Fibroblast of skin of right quadriceps (primary cell): ENCODE measurements at regions not wholly inside any gene's neighbourhood (a gene's known extent, or its start where the extent isn't known, plus 50 kb on each side); places are given as distances from the start of the nearest gene placed in this dataset.

Source experiments
- DNase-seq: peaks from one replicate; pipeline ENCODE4 v3.0.0-alpha.2; 2013

DNA sequence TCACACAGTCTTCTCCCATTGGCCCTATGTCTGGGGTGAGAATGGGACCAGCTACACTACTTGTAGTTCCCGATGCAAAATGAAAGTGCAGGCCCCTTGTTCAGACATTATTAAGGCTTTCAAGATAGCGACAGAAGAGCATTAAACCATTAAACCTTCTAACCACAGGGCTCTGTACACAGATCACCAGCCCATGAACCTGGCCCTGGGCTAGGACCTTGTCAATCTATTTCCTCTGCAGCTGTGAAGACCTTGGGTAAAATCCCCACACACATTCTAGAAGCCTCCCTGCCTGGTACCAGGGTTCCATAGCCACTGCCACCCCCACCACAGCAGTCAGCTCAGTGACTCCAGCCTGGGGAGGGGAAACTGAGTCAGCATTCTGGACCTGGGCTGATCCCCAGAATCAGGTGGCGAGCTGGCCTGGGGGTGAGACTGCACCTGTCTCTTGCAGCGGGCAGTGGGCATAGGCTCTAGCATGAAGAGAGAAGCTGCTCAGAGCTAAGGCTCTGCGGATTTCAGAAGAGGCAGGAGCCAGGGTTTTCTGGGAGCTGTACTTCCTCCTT lies 119.7 kb upstream of the LHX1 start:
- no peak for DNase-seq

GRCh38 chr17:36818134-36818825 lies 119.0 kb upstream of the LHX1 start:
- no peak for DNase-seq

- DNase-seq: no peak
These were observed 113.2 kb upstream of the LHX1 start for GRCh38 chr17:36823850-36824677.

GRCh38 chr17:36824678-36825101 lies 112.6 kb upstream of the LHX1 start:
- no peak for DNase-seq

DNA sequence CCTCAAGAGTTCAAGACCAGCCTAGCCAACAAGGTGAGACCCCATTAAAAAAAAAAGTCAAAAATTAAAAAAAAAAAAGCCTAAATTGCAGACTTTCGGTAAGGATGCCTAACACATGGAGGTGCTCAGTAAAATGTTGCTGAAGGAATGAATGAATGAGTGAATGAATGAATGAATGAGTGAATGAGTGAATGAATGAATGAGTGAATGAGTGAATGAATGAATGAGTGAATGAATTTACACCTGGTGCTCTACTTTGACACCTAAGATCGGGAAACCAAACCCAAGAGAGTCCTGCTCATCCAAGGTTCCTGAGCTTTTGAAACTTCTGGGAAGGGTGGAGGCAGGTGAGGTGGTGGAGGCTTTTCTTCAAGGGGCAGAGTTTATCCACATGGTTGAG lies 112.2 kb upstream of the LHX1 start:
- no peak for DNase-seq

DNA sequence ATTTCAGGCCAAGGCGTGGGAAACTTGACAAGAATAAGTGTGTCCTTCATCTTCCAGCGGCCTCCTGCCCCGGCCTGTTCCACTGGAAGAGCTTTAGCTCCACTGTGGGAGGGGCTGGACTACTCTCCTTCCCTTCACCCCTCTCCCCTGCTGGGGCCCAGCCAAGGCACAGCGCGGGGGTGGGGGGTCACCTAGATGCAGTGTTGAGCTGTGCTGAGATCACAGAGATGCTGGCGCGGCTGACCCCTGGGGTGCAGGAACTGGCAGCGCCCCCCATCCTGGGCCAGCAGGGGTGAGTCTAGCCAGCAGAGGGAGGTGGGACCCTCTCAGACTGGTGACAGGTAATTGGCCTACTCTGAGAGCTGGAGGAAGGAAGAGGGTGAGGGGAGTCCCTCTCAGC lies 111.8 kb upstream of the LHX1 start:
- DNase-seq: no peak

GRCh38 chr17:36825951-36826350 lies 111.3 kb upstream of the LHX1 start:
- DNase-seq: no peak

GRCh38 chr17:36827081-36827480 lies 110.2 kb upstream of the LHX1 start:
- no peak for DNase-seq

DNA sequence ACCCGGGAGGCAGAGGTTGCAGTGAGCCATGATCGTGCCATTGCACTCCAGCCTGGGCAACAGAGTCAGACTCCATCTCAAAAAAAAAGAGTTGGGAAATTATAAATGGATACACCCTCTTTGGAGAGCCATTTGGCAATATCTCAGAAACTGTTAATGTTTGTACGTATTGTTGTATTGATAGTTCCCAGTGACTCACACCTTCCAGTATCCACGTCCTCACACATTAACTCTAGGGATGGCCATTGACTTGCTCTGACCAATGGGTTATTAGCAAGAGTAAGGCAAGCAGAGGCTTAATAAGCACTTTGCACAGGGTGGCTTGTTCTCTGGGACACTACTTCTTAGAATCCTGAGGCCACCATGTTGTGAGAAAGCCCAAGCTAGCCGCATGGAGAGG lies 107.6 kb upstream of the LHX1 start:
- no peak for DNase-seq

- DNase-seq: no peak
These were observed 104.0 kb upstream of the LHX1 start for GRCh38 chr17:36833279-36833678.

GRCh38 chr17:36835036-36835435 lies 102.2 kb upstream of the LHX1 start:
- no peak for DNase-seq

DNA sequence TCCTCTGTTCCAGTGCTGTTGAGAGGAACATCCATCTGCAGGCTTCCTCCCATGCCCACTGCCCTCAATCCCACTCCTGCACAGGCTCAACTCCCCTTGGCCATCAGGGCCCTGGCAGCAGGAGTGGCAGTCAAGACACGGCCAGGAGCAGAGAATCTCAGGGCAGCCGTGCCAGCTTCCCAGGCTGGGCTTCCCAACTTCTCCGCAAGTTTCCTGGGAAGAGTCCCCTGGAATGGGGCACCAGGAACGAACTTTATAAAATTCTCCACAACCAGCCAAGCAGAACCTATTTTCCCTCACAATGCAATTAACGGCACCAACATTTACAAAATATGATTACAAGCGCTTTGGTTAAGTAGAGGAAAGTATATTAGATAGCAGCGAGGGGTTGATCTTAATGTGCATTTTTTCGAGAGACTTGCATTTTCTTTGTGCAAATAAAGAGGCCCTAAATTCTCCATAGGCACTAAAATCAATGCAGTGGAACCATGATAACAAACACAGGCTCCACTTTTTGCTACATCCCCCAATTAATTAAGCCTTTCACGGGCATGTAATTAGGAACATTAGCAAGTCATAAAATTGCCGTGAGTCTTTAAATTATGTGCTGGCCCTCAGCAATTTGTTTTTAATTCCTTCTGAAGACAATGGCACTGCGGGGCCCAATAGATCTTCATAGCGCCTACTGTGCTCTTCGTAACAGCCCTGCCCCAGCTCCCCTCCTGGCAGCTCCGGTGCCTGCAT lies 99.9 kb upstream of the LHX1 start:
- no peak for DNase-seq

GRCh38 chr17:36837939-36838272 lies 99.4 kb upstream of the LHX1 start:
- no peak for DNase-seq

- no peak for DNase-seq
These were observed 98.0 kb upstream of the LHX1 start for GRCh38 chr17:36839256-36839655.

GRCh38 chr17:36840796-36841195 lies 96.5 kb upstream of the LHX1 start:
- no peak for DNase-seq

DNA sequence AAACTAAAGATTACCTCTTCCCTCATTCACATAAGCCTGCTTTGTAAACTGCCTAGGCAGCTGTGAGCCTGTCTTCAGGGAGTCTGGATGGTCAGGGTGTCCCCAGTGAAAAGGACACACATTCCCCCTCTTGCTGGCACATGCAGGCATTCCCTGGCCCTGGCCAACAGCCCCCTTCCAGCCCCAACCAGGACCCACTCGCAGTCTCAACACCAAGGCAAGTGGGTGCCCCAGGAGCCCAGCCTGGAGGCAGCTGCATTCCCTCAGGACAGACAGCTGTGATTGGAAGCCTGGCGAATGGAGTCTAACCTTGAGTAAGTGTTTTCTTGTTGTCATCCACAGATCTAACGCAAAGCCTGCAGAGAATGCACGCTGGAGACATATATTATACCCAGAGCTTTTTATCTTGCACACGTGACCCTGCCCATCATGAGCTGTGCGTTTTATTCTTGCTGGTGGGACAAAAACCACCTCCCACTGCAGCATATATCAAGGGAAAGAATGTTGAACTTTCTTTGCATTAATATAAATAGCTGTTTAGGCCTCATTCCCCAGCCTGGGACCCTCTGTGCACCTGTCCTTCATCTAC lies 95.0 kb upstream of the LHX1 start:
- DNase-seq: no peak

- DNase-seq: no peak
These were observed 94.2 kb upstream of the LHX1 start for GRCh38 chr17:36842963-36843558.

DNA sequence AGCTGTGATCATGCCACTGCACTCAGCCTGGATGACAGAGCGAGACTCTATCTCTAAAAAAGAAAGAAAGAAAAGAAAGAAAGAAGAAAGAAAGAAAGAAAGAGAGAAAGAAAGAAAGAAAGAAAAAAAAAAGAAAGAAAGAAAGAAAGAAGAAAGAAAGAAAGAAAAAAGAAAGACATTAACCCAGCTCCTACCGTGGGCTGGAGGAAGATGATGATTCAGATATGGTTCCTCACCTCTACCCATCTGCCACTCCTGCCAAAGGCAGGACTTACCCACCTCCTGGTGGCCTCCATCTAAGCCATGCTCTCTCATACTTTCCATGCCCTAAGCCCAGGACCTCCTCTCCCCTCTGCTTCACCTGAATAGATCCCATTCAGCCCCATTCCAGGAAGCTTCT lies 93.3 kb upstream of the LHX1 start:
- no peak for DNase-seq

DNA sequence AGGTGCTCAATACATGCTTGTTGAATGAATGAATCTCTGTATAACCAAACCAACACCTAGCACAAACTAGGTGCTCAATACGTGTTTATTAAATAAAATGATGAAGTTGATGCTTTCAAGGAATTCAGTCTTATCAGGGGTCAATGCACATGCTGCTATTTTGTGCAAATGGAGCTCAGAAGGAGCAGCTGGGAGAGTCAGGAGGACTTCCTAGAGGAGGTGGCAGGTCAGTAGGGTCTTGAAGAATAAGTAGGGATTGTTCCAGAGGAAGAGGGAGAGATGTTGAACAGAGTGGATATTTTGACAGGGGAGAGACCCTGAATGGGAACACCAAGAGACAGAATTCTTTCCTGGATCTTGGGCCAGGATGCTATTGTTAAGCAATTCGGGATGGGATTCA lies 92.7 kb upstream of the LHX1 start:
- DNase-seq: no peak

DNA sequence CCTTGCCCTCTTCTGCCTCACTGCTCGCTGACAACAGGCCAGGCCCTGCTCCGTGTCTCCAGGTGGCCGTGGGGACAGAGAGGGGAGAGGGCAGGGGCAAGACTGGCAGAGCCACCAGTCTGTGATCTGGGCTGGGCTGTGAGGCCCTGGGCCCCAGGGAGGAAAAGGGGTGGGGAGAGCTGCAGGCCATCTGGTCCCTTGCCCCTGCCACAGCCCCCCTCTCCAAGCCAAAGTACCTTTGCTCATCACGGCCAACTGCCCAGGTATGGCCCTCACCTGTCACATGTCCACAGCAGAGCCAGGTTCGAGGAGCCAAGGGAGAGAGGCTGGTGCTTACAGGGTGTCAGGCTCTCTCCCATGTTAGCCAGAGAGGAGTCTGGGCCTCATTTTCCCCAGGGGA lies 91.4 kb upstream of the LHX1 start:
- no peak for DNase-seq

GRCh38 chr17:36846410-36847292 lies 90.6 kb upstream of the LHX1 start:
- no peak for DNase-seq
